AG04449 (cell line): ENCODE measurements at regions not wholly inside any gene's neighbourhood (a gene's known extent, or its start where the extent isn't known, plus 50 kb on each side); places are given as distances from the start of the nearest gene placed in this dataset.

Experiments
- CTCF ChIA-PET: fragments of 350-600 bp; formaldehyde crosslinking; extraction: SDS; loops from one replicate; lab custom pipeline; 2021; ENCODE audit warnings: antibody characterized with exemption; lab: Yijun Ruan, JAX
- POLR2A ChIA-PET: fragments of 400-600, 350-600 bp; formaldehyde crosslinking; extraction: SDS; loops from one replicate; lab custom pipeline; 2020; ENCODE audit warnings: antibody characterized with exemption, inconsistent platforms; lab: Yijun Ruan, JAX
- DNase-seq: peaks from one replicate; pipeline ENCODE4 v3.0.0-alpha.2; 2010; ENCODE audit warnings: low read depth, low spot score
- H3K4me3 ChIP-seq: 2 replicates; pipeline ENCODE4 v1.5.1; 2011; ENCODE audit warnings: low read depth, mild to moderate bottlenecking, control low read depth, low read length
- TF ChIP-seq, protein P1 (sequence below): IDR thresholded peaks from one replicate; pipeline ENCODE4 v1.5.1; 2011; ENCODE audit warnings: mild to moderate bottlenecking, moderate library complexity, low read length, control low read depth, inconsistent platforms; ENCODE audit not compliant: insufficient read depth; ENCODE audit errors: missing control alignments

DNA sequence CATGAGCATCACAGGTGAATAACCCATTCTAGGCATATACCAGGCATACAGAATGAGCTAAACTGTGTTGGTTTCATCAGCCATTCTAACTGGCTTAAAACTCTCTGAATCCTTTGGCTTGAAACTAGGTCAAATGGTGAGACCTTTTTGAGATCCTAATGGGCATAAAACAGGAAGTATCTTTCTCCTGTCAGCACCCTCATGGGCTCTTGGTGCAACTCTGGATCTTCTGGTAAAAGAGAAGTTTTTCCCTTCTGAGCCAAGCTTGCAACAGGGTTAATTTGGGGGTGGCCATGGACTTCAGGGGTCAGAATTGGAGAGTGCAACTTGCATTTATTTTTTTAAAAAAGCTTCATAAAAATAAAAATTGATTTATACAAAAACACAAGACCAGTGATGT is 67.9 kb upstream of the GRAMD1B start:
- TF ChIP-seq, protein P1, sequence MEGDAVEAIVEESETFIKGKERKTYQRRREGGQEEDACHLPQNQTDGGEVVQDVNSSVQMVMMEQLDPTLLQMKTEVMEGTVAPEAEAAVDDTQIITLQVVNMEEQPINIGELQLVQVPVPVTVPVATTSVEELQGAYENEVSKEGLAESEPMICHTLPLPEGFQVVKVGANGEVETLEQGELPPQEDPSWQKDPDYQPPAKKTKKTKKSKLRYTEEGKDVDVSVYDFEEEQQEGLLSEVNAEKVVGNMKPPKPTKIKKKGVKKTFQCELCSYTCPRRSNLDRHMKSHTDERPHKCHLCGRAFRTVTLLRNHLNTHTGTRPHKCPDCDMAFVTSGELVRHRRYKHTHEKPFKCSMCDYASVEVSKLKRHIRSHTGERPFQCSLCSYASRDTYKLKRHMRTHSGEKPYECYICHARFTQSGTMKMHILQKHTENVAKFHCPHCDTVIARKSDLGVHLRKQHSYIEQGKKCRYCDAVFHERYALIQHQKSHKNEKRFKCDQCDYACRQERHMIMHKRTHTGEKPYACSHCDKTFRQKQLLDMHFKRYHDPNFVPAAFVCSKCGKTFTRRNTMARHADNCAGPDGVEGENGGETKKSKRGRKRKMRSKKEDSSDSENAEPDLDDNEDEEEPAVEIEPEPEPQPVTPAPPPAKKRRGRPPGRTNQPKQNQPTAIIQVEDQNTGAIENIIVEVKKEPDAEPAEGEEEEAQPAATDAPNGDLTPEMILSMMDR: no peak
- DNase-seq: no peak
- CTCF ChIA-PET: no interaction called here
- POLR2A ChIA-PET: no interaction called here
- no peak overlapping the region for H3K4me3 ChIP-seq

DNA sequence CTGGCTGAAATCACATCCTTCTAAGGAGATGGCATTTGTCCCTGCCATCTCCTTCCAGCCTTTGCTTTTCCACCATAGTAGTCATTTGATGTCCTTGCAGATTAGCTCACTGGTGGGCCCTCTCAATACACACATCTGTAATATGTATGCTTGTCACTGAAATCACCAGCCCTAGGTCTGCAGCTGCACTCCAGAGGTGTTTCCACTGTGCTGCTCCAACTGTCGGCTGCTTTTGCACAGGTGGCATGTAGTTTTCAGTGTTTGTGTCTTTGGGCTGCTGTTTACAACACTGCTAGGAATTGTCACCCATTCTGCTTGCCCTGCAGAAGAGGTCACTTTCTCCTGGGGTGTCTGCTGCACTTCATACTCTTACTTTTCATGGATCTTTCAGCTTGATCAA is 69.0 kb upstream of the GRAMD1B start:
- no peak overlapping the region for H3K4me3 ChIP-seq
- TF ChIP-seq, protein P1: no peak
- ChIA-PET CTCF (interaction anchor here (1.2 kb wide), 1 partner anchor 59 kb away, joined by 3 read pairs; no protein-coding TSS in a partner anchor), POLR2A (no interaction called here)
- no peak for DNase-seq

DNA sequence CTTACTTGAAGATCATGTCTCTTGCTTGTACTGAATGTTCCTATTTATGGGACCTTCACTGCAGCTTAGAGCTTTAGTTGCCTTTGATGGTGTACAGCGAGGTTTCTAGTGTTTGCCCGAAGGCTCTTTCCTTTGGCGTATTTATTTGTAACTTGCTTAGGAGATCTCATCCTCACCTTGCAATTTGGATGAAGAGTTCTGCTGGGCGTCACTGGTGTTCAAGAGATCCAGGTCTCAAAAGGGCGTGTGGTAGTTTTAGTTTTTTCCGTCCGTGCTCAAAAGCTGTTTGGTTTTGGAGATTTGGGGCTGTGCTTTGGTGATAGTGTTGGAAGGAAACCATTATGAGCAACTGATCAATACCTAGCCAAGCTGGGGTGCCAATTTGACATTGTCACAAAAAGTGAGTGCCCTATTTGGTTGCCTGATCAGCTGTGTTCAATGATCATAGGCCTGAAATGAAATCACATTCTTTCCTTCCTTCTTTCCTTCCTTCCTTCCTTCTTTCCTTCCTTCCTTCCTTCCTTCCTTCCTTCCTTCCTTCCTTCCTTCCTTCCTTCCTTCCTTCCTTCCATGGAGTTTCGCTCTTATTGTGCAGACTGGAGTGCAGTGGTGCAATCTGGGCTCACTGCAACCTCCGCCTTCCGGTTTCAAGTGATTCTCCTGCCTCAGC is 69.7 kb upstream of the GRAMD1B start:
- DNase-seq: no peak
- no peak overlapping the region for H3K4me3 ChIP-seq
- POLR2A ChIA-PET: no interaction called here
- TF ChIP-seq, protein P1: no peak
- CTCF ChIA-PET: interaction anchor here (1.2 kb wide), 2 partner anchors 13 to 58 kb away, joined by 3 read pairs; no protein-coding TSS in a partner anchor

DNA sequence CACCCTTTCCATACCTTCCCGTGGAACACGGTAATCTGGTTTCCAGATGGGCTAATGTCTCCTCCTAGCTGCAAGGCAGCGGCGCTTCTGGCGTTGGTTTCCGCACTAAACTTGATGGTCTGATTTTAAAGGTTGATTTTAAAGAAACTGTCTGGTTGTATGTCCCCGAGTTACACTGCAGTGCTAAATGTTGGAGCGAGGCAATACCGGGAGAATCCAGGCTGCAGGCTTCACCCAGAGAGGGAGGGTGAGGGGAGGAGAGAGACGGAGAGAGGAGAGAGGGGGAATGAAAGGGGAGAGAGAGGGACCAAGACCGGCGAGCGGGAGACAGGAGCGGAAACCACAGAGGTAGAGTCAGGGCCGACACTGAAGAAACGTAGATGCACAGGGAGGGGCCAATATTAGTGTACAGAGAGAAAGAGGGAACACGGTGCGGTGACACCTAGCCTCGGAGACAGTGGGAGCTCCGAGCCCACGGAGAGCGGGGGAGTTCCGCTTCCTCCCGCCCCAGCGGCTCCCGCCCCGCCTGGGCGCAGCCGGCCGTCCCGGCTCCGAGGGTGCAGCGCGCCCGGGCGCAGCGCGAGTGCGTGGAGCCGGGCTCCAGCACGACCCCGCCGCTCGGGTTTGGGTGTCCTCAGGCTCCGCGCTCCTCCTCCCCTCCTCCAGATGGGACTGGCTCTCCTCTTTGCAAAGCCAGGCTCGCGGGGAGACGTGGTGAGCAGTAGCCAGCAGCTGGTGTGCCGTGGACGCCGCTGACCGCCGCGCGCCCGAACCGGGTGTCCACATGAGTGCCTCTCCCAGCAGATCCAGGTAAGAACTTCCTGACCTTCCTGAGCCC is 71.9 kb upstream of the GRAMD1B start:
- peak overlapping the region; percentile 49 for H3K4me3 ChIP-seq
- TF ChIP-seq, protein P1: no peak
- DNase-seq: no peak
- POLR2A ChIA-PET: no interaction called here
- CTCF ChIA-PET: interaction anchor here (1.1 to 1.4 kb wide), 4 partner anchors 10 to 97 kb away, joined by 3 to 4 read pairs (median 4); no protein-coding TSS in a partner anchor

DNA sequence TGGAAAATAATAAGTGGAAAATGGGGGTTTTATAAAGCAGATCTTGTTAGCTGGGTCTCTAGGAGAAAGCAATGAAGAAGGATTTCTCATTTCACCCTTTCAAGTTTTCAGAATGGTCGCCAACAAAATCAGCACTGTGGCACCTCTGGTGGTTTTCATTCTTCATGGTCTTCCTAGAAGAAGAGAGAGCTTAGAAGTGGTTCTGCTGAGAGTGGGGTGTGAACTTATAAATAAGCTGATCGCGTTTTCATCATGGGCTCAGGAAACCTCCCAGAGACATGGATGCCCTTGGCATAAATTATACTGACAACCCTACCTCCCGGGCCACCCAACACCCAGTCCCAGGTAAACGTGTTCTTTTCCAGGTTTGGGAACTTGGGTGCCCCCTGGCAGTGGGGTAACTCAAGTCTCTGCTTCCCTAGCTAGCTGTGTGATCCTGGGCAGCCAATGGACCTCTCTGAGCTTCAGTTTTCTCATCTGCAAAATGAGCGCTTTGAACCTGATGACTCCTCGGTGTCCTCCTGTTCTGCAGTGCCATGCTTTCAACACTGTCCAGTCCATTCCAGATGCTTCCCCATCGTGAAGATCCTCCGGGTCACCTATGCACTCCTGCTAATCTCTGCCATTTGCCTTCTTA is 72.6 kb upstream of the GRAMD1B start:
- TF ChIP-seq, protein P1: no peak
- ChIA-PET CTCF (interaction anchor here (1.1 to 1.4 kb wide), 4 partner anchors 11 to 96 kb away, joined by 3 to 4 read pairs (median 4); no protein-coding TSS in a partner anchor), POLR2A (no interaction called here)
- DNase-seq: no peak
- peak overlapping the region; percentile 49 for H3K4me3 ChIP-seq
